Gastroesophageal sphincter (tissue), 3 donors: ENCODE measurements at regions not wholly inside any gene's neighbourhood (a gene's known extent, or its start where the extent isn't known, plus 50 kb on each side); places are given as distances from the start of the nearest gene placed in this dataset.

Experiments
- EP300 ChIP-seq: sonication (generic); formaldehyde crosslinking; IDR thresholded peaks from one replicate; pipeline ENCODE4 v1.6.1; 2017; ENCODE audit warnings: antibody characterized with exemption, mild to moderate bottlenecking
- POLR2A ChIP-seq, 2 donors: fragments of 450-650 bp; IDR thresholded peaks; one replicate each; pipeline ENCODE4 v1.6.1; 2017; ENCODE audit warnings: antibody characterized with exemption in 2 of 2, mild to moderate bottlenecking in 2 of 2, moderate library complexity in 1 of 2
- POLR2AphosphoS5 ChIP-seq: sonication (generic); formaldehyde crosslinking; IDR thresholded peaks from one replicate; pipeline ENCODE4 v1.6.1; 2017; ENCODE audit warnings: antibody characterized with exemption
- TF ChIP-seq, protein P1 (sequence below), 4 experiments: fragments of 200-600 bp in 2 of 4; fragments of 450-650 bp in 2 of 4; sonication (generic) in 1 of 4; IDR thresholded peaks; one replicate each; pipeline ENCODE4 v1.5.1; 2017 to 2019; ENCODE audit warnings: antibody characterized with exemption in 4 of 4, mild to moderate bottlenecking in 2 of 4, moderate library complexity in 2 of 4

DNA sequence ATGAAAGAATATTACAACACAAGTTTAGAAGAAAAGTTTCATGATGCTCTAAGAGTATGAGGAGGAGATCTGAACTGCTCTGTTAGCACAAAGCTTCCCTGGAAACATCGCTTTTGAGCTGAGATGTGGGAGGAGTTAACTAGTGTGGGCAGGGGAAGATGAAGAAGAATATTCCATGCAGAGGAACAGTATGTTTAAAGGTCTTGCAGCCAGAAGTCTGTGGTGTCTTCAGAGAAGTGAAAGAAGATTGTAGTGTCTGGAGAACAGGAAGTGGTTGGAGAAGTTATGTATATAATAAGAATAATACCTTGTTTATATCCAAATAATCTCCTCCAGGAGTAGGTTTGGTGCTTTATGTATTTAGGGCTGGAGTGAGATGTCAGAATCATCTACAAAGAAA lies 406.7 kb downstream of the MAN2A1 start:
- TF ChIP-seq, protein P1, sequence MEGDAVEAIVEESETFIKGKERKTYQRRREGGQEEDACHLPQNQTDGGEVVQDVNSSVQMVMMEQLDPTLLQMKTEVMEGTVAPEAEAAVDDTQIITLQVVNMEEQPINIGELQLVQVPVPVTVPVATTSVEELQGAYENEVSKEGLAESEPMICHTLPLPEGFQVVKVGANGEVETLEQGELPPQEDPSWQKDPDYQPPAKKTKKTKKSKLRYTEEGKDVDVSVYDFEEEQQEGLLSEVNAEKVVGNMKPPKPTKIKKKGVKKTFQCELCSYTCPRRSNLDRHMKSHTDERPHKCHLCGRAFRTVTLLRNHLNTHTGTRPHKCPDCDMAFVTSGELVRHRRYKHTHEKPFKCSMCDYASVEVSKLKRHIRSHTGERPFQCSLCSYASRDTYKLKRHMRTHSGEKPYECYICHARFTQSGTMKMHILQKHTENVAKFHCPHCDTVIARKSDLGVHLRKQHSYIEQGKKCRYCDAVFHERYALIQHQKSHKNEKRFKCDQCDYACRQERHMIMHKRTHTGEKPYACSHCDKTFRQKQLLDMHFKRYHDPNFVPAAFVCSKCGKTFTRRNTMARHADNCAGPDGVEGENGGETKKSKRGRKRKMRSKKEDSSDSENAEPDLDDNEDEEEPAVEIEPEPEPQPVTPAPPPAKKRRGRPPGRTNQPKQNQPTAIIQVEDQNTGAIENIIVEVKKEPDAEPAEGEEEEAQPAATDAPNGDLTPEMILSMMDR (IDR thresholded peaks at IDR 0.05), result no peak
- TF ChIP-seq POLR2A (IDR thresholded peaks at IDR 0.05), result no peak
- no peak for TF ChIP-seq EP300
- no peak for TF ChIP-seq POLR2AphosphoS5
